Endodermal cell (in vitro differentiated cells): ENCODE measurements at regions not wholly inside any gene's neighbourhood (a gene's known extent, or its start where the extent isn't known, plus 50 kb on each side); places are given as distances from the start of the nearest gene placed in this dataset.

Experiments
- DNase-seq: peaks from one replicate; pipeline ENCODE4 v3.0.0-alpha.2; 2017
- H3K27ac ChIP-seq: 2 replicates; pipeline ENCODE4 v1.5.1; 2013; ENCODE audit warnings: mild to moderate bottlenecking, low read depth, low read length, moderate library complexity
- H3K27me3 ChIP-seq: 2 replicates; pipeline ENCODE4 v1.6.1; 2013; ENCODE audit warnings: mild to moderate bottlenecking, low read length, moderate library complexity; ENCODE audit not compliant: insufficient read depth, control insufficient read depth, poor library complexity, severe bottlenecking
- H3K36me3 ChIP-seq: 2 replicates; pipeline ENCODE4 v1.7.0; 2013; ENCODE audit warnings: mild to moderate bottlenecking, low read length, moderate library complexity; ENCODE audit not compliant: control insufficient read depth, insufficient read depth
- H3K4me1 ChIP-seq: one replicate; pipeline ENCODE4 v1.7.0; 2013; ENCODE audit warnings: low read length; ENCODE audit not compliant: control insufficient read depth, insufficient read depth
- H3K4me3 ChIP-seq: 2 replicates; pipeline ENCODE4 v1.5.1; 2013; ENCODE audit warnings: mild to moderate bottlenecking, low read length, moderate library complexity
- H3K9ac ChIP-seq: 2 replicates; pipeline ENCODE4 v1.6.1; 2013; ENCODE audit warnings: mild to moderate bottlenecking, low read length, moderate library complexity; ENCODE audit not compliant: poor library complexity, severe bottlenecking; ENCODE audit errors: extremely low read depth
- H3K9me3 ChIP-seq: 2 replicates; pipeline ENCODE4 v1.6.1; 2013; ENCODE audit warnings: mild to moderate bottlenecking, low read length, moderate library complexity; ENCODE audit not compliant: control insufficient read depth
- H3K27ac Mint-ChIP-seq: 2 replicates; pipeline ENCODE4 v1.8.0; 2020; ENCODE audit warnings: mixed read lengths
- H3K27me3 Mint-ChIP-seq: 2 replicates; pipeline ENCODE4 v1.8.0; 2021; ENCODE audit warnings: mild to moderate bottlenecking, mixed read lengths; ENCODE audit not compliant: insufficient read depth
- H3K36me3 Mint-ChIP-seq: 2 replicates; pipeline ENCODE4 v1.8.0; 2020; ENCODE audit warnings: low read depth, mixed read lengths
- H3K4me1 Mint-ChIP-seq: 2 replicates; pipeline ENCODE4 v1.8.0; 2020; ENCODE audit warnings: mixed read lengths
- H3K4me3 Mint-ChIP-seq: 2 replicates; pipeline ENCODE4 v1.8.0; 2020; ENCODE audit warnings: mild to moderate bottlenecking, moderate library complexity, mixed read lengths
- H3K9me3 Mint-ChIP-seq: 2 replicates; pipeline ENCODE4 v1.8.0; 2020; ENCODE audit warnings: mild to moderate bottlenecking, mixed read lengths
- CTCF ChIP-seq: fragments of 200-600 bp; sonication (generic); conservative IDR thresholded peaks from 2 replicates; pipeline ENCODE4 v1.5.0; 2021; ENCODE audit warnings: antibody characterized with exemption, mild to moderate bottlenecking
- WGBS, 2 experiments: methylation state at CpG; one replicate each; pipeline versions ENCODE4 v1.1.5 to v1.1.7; 2013; ENCODE audit warnings: missing lambda C conversion rate in 2 of 2, mixed read lengths in 1 of 2; ENCODE audit not compliant: insufficient coverage in 1 of 2, insufficient read length in 1 of 2; 5-methylcytosine and 5-hydroxymethylcytosine counted together

- no peak overlapping the region for H3K27ac ChIP-seq
- no peaks in the 10 kb centered on the region for H3K27me3 Mint-ChIP-seq
- 98% methylated on average over 2 of the region's 2 CpGs; no CpG with 5 or more reads in 1 of the 2 experiments for WGBS, 2 experiments
- no peaks in the 10 kb centered on the region for H3K27me3 ChIP-seq
- peaks cover 5% of the 10 kb centered on the region for H3K4me1 Mint-ChIP-seq
- no peaks in the 10 kb centered on the region for H3K36me3 Mint-ChIP-seq
- no peak overlapping the region for H3K4me3 Mint-ChIP-seq
- no peak overlapping the region for H3K4me3 ChIP-seq
- no peaks in the 10 kb centered on the region for H3K36me3 ChIP-seq
- no peaks in the 10 kb centered on the region for H3K9me3 Mint-ChIP-seq
- no peak overlapping the region for H3K9ac ChIP-seq
- DNase-seq = no peak
- no peaks in the 10 kb centered on the region for H3K4me1 ChIP-seq
- no peaks in the 10 kb centered on the region for H3K9me3 ChIP-seq
- TF ChIP-seq CTCF = no peak
- H3K27ac Mint-ChIP-seq = no peak overlapping the region
Observed at GRCh38 chr5:159782995-159783300, 133.3 kb upstream of the ADRA1B start.

- Mint-ChIP-seq H3K27me3 (no peaks in the 10 kb centered on the region), H3K4me1 (peaks cover 5% of the 10 kb centered on the region), H3K4me3 (no peak overlapping the region), H3K9me3 (no peaks in the 10 kb centered on the region), H3K27ac (no peak overlapping the region), H3K36me3 (no peaks in the 10 kb centered on the region)
- Histone ChIP-seq H3K9ac (no peak overlapping the region), H3K36me3 (no peaks in the 10 kb centered on the region), H3K27ac (no peak overlapping the region), H3K27me3 (no peaks in the 10 kb centered on the region), H3K4me3 (no peak overlapping the region), H3K4me1 (no peaks in the 10 kb centered on the region), H3K9me3 (no peaks in the 10 kb centered on the region)
- WGBS, 2 experiments = 48 to 73% methylated on average over 2 to 3 of the region's 3 CpGs
- DNase-seq = no peak
- no peak for TF ChIP-seq CTCF
Observed at GRCh38 chr5:159783726-159784247, 132.5 kb upstream of the ADRA1B start.

GRCh38 chr5:159784993-159785392 lies 131.3 kb upstream of the ADRA1B start:
- DNase-seq = no peak
- H3K27me3 Mint-ChIP-seq = no peaks in the 10 kb centered on the region

More at GRCh38 chr5:159784993-159785392, 131.3 kb upstream of the ADRA1B start:
- Histone ChIP-seq H3K4me3 (no peak overlapping the region), H3K9me3 (no peaks in the 10 kb centered on the region), H3K27me3 (no peaks in the 10 kb centered on the region), H3K36me3 (no peaks in the 10 kb centered on the region), H3K9ac (no peak overlapping the region), H3K27ac (no peak overlapping the region), H3K4me1 (no peaks in the 10 kb centered on the region)
- H3K36me3 Mint-ChIP-seq = no peaks in the 10 kb centered on the region
- H3K4me3 Mint-ChIP-seq = no peak overlapping the region
- H3K9me3 Mint-ChIP-seq = no peaks in the 10 kb centered on the region
- no peak for TF ChIP-seq CTCF
- peaks cover 5% of the 10 kb centered on the region for H3K4me1 Mint-ChIP-seq
- H3K27ac Mint-ChIP-seq = no peak overlapping the region
